GM23248 (cell line): ENCODE measurements at regions not wholly inside any gene's neighbourhood (a gene's known extent, or its start where the extent isn't known, plus 50 kb on each side); places are given as distances from the start of the nearest gene placed in this dataset.

Experiments used
- EZH2 ChIP-seq: fragments of 200-600 bp; sonication (generic); IDR thresholded peaks from 2 replicates; pipeline ENCODE4 v1.6.1; 2018; ENCODE audit warnings: antibody characterized with exemption, mild to moderate bottlenecking; ENCODE audit not compliant: insufficient read depth, poor library complexity, severe bottlenecking
- EZH2phosphoT487 ChIP-seq: fragments of 200-600 bp; sonication (generic); IDR thresholded peaks from 2 replicates; pipeline ENCODE4 v1.6.1; 2018; ENCODE audit warnings: antibody characterized with exemption, moderate library complexity, mild to moderate bottlenecking, low read depth; ENCODE audit not compliant: insufficient read depth

- TF ChIP-seq EZH2phosphoT487 = no peak
- TF ChIP-seq EZH2 = no peak
These were observed 87.6 kb upstream of the TSPAN7 start for GRCh38 chrX:38473701-38474100.
